H1 (cell line): ENCODE measurements at regions not wholly inside any gene's neighbourhood (a gene's known extent, or its start where the extent isn't known, plus 50 kb on each side); places are given as distances from the start of the nearest gene placed in this dataset.

ENCODE experiments used
- CHD2 ChIP-seq: IDR thresholded peaks from 2 replicates; pipeline ENCODE4 v1.6.1; 2012; ENCODE audit warnings: low read length, improper control_type of control experiment
- CTCF ChIP-seq, 3 experiments: IDR thresholded peaks; 1 replicate in 2 of 3; 2 replicates in 1 of 3; pipeline versions ENCODE4 v1.5.1 to v1.6.1; 2011; ENCODE audit warnings: low read length in 3 of 3, mild to moderate bottlenecking in 3 of 3, inconsistent platforms in 2 of 3, low read depth in 1 of 3, moderate library complexity in 1 of 3; ENCODE audit not compliant: insufficient read depth in 1 of 3; ENCODE audit errors: control extremely low read depth in 1 of 3
- EP300 ChIP-seq, 2 experiments: IDR thresholded peaks; 1 replicate in 1 of 2; 2 replicates in 1 of 2; pipeline ENCODE4 v1.6.1; 2011 to 2012; ENCODE audit warnings: low read depth in 2 of 2, low read length in 2 of 2, mild to moderate bottlenecking in 2 of 2, borderline replicate concordance in 1 of 2, inconsistent platforms in 1 of 2, moderate library complexity in 1 of 2
- JUN ChIP-seq: IDR thresholded peaks from 2 replicates; pipeline ENCODE4 v1.6.1; 2011; ENCODE audit warnings: low read depth, mild to moderate bottlenecking, improper control_type of control experiment, low read length
- POLR2A ChIP-seq, 2 experiments: IDR thresholded peaks; 1 replicate in 1 of 2; 2 replicates in 1 of 2; pipeline ENCODE4 v1.6.1; 2011; ENCODE audit warnings: low read depth in 2 of 2, low read length in 2 of 2, mild to moderate bottlenecking in 2 of 2; ENCODE audit errors: control extremely low read depth in 1 of 2
- POLR2AphosphoS5 ChIP-seq: IDR thresholded peaks from 2 replicates; pipeline ENCODE4 v1.6.1; 2011; ENCODE audit warnings: low read depth, low read length
- TBP ChIP-seq: IDR thresholded peaks from 2 replicates; pipeline ENCODE4 v1.6.1; 2011; ENCODE audit warnings: low read depth, low read length, improper control_type of control experiment

- no peak for TF ChIP-seq CTCF (IDR thresholded peaks at IDR 0.05; ENCODE audit: control extremely low read depth in 1 of 3, insufficient read depth in 1 of 3, low read depth in 1 of 3, low read length in 3 of 3)
- TF ChIP-seq POLR2A (IDR thresholded peaks at IDR 0.05; ENCODE audit: control extremely low read depth in 1 of 2, low read depth in 2 of 2, low read length in 2 of 2) = no peak
- TF ChIP-seq TBP = no peak
- no peak for TF ChIP-seq POLR2AphosphoS5
- TF ChIP-seq JUN = no peak
- TF ChIP-seq CHD2 = no peak
- TF ChIP-seq EP300 (IDR thresholded peaks at IDR 0.05; ENCODE audit: borderline replicate concordance in 1 of 2, low read depth in 2 of 2, low read length in 2 of 2) = no peak
These were observed 745.5 kb downstream of the NR2F2 start for GRCh38 chr15:97076011-97076410.
